A549 (cell line): ENCODE measurements at regions not wholly inside any gene's neighbourhood (a gene's known extent, or its start where the extent isn't known, plus 50 kb on each side); places are given as distances from the start of the nearest gene placed in this dataset.

Source experiments
- ATAC-seq, 2 experiments: fragments of 200-7000 bp in 1 of 2; fragments of >200 bp in 1 of 2; cut with Nextera tagmentation in 1 of 2; cut with Tn5 transposase in 1 of 2; 3 replicates each; pipeline versions ENCODE4 v1.8.0 to v1.9.1; 2018 to 2020; ENCODE audit warnings: mild to moderate bottlenecking in 1 of 2, moderate library complexity in 1 of 2
- CTCF ChIA-PET: fragments of 300-600 bp; sonication (Branson Sonifier 250); formaldehyde crosslinking; extraction: SDS; loops from one replicate; lab custom pipeline; 2021; ENCODE audit warnings: antibody characterized with exemption, inconsistent platforms; lab: Yijun Ruan, JAX
- POLR2A ChIA-PET: fragments of 350-600 bp; formaldehyde crosslinking; extraction: SDS; loops from one replicate; lab custom pipeline; 2021; ENCODE audit warnings: antibody characterized with exemption, inconsistent platforms; lab: Yijun Ruan, JAX
- DNase-seq, 2 experiments: peaks; one replicate each; pipeline versions ENCODE4 v3.0.0 to v3.0.0-alpha.2; 2011 to 2016; ENCODE audit warnings: low read depth in 1 of 2, low spot score in 1 of 2
- FAIRE-seq: peaks from 2 replicates; lab custom pipeline; 2011; peaks lifted over from hg19 to GRCh38; lab: Jason Lieb, UNC
- H3K27ac ChIP-seq, 2 experiments: fragments of >200 bp; sonication (Bioruptor Twin); formaldehyde crosslinking; 3 replicates each; pipeline ENCODE4 v1.5.1; 2016 to 2017
- H3K4me1 ChIP-seq: fragments of >200 bp; sonication (Bioruptor Twin); formaldehyde crosslinking; 3 replicates; pipeline ENCODE4 v1.6.1; 2016
- H3K4me2 ChIP-seq: fragments of >200 bp; sonication (Bioruptor Twin); formaldehyde crosslinking; 3 replicates; pipeline ENCODE4 v1.6.1; 2016
- H3K4me3 ChIP-seq: fragments of >200 bp; sonication (Bioruptor Twin); formaldehyde crosslinking; 3 replicates; pipeline ENCODE4 v1.5.1; 2016
- H3K9me3 ChIP-seq: fragments of >200 bp; sonication (Bioruptor Twin); formaldehyde crosslinking; 3 replicates; pipeline ENCODE4 v1.6.1; 2016
- ATOH8 ChIP-seq: fragments of 250-450 bp; sonication (Bioruptor Pico); IDR thresholded peaks from 2 replicates; pipeline ENCODE4 v1.5.0; 2020; ENCODE audit warnings: low read depth, mild to moderate bottlenecking, moderate library complexity
- BCL3 ChIP-seq: fragments of >200 bp; sonication (Bioruptor Twin); formaldehyde crosslinking; IDR thresholded peaks from 3 replicates; pipeline ENCODE4 v1.6.1; 2016
- CHD4 ChIP-seq: fragments of 200-600 bp; sonication (generic); IDR thresholded peaks from 2 replicates; pipeline ENCODE4 v1.6.1; 2016; ENCODE audit warnings: antibody characterized with exemption, mild to moderate bottlenecking, borderline replicate concordance
- ESRRA ChIP-seq: fragments of 150-350 bp; IDR thresholded peaks from 2 replicates; pipeline ENCODE4 v1.6.1; 2014; ENCODE audit warnings: mild to moderate bottlenecking, low read length, borderline replicate concordance
- FOXS1 ChIP-seq: fragments of 250-450 bp; sonication (Bioruptor Pico); IDR thresholded peaks from 2 replicates; pipeline ENCODE4 v1.5.0; 2020; ENCODE audit warnings: mild to moderate bottlenecking, moderate library complexity
- GATA3 ChIP-seq: IDR thresholded peaks from 2 replicates; pipeline ENCODE4 v1.6.1; 2012; ENCODE audit warnings: borderline replicate concordance
- HMGXB4 ChIP-seq: fragments of 250-450 bp; sonication (Bioruptor Pico); IDR thresholded peaks from 2 replicates; pipeline ENCODE4 v1.5.0; 2021; ENCODE audit warnings: mild to moderate bottlenecking, moderate library complexity, borderline replicate concordance
- HOXB5 ChIP-seq: fragments of 250-450 bp; sonication (Bioruptor Pico); IDR thresholded peaks from 2 replicates; pipeline ENCODE4 v1.5.0; 2020; ENCODE audit warnings: mild to moderate bottlenecking, moderate library complexity
- MAX ChIP-seq: IDR thresholded peaks from 2 replicates; pipeline ENCODE4 v1.6.1; 2012
- PHF8 ChIP-seq: fragments of 200-600 bp; sonication (generic); IDR thresholded peaks from 2 replicates; pipeline ENCODE4 v1.6.1; 2016; ENCODE audit warnings: low read depth, mild to moderate bottlenecking, antibody characterized with exemption, moderate library complexity, borderline replicate concordance
- POLR2AphosphoS2 ChIP-seq: conservative IDR thresholded peaks from 2 replicates; pipeline ENCODE4 v1.6.1; 2012; ENCODE audit warnings: low read length, improper control_type of control experiment, inconsistent platforms
- RCOR1 ChIP-seq: fragments of 150-350 bp; IDR thresholded peaks from 2 replicates; pipeline ENCODE4 v1.6.1; 2014; ENCODE audit warnings: antibody characterized with exemption, low read length, low read depth
- REST ChIP-seq: fragments of 200-600 bp; sonication (generic); IDR thresholded peaks from 2 replicates; pipeline ENCODE4 v1.6.1; 2016; ENCODE audit warnings: antibody characterized with exemption, mild to moderate bottlenecking, moderate library complexity
- SREBF2 ChIP-seq: fragments of 450-650 bp; IDR thresholded peaks from 2 replicates; pipeline ENCODE4 v1.6.1; 2014; ENCODE audit warnings: mild to moderate bottlenecking, moderate library complexity

GRCh38 chr6:102381203-102381602 is 987.7 kb downstream of the GRIK2 start:
- CTCF ChIA-PET, result no interaction called here
- no peak for DNase-seq

More at GRCh38 chr6:102381203-102381602, 987.7 kb downstream of the GRIK2 start:
- H3K27ac ChIP-seq, result no peak overlapping the region
- no peak overlapping the region for H3K4me2 ChIP-seq
- FAIRE-seq, result no peak
- no peak overlapping the region for H3K4me3 ChIP-seq
- ATAC-seq, result no peak
- H3K4me1 ChIP-seq, result no peaks in the 10 kb centered on the region
- TF ChIP-seq FOXS1 (CRISPR knock-in tag) (no peak), HOXB5 (CRISPR knock-in tag) (no peak), ATOH8 (CRISPR knock-in tag) (no peak), CHD4 (no peak), REST (no peak), HMGXB4 (CRISPR knock-in tag) (no peak), MAX (no peak), POLR2AphosphoS2 (no peak), PHF8 (no peak), SREBF2 (no peak), BCL3 (no peak), GATA3 (no peak), ESRRA (no peak), RCOR1 (no peak)
- H3K9me3 ChIP-seq, result no peaks in the 10 kb centered on the region
- POLR2A ChIA-PET, result no interaction called here
